ENCODE measurements at regions not wholly inside any gene's neighbourhood (a gene's known extent, or its start where the extent isn't known, plus 50 kb on each side); places are given as distances from the start of the nearest gene placed in this dataset.

DNA sequence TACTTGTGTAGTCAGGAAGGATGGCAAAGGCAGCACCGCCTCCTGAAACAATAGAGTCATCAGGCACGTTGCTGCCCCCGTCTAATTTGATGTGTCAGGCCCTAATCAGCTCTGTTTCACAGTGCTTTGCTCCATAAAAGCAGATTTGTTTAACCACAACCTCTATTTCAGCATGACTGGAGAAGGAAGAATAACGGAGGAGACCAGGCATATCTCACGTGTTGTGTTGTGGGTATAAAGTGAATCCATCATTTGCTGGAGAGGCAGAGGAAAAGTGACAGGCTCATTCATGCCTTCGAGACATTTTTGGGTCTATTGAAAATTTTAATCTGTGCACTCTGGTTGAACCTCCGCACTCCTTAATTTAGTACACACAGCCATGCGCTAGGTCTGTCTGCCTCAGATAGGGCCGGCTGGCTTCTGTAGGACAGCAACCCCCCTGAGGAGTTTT is 940.4 kb upstream of the SLC10A2 start:
- WGBS (ENCODE audit: insufficient coverage, insufficient read length): no CpG with 5 or more reads among the region's 9 CpGs

DNA sequence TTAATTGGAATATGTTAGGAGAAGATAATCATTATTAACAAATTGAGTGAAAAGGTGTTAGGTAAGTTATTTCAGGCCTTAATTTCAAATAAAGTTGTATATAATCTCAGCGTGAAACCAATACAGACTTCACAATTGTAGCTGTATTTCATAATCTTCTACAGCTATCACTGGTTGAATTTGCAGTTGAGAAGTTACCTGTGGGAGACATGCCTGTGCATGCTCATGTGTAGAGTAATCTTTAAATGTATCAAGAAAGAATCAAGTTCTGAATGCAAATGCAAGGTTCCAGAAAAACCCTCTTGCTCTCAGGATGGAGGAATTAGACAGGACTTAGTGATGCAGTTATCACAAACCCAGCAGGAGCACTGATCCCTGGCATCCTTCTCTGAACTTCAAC is 938.4 kb upstream of the SLC10A2 start:
- Histone ChIP-seq H3K36me3 (ENCODE audit: control insufficient read depth, insufficient read depth, low read length) (no peaks in the 10 kb centered on the region), H3K27ac (ENCODE audit: low read length) (no peak overlapping the region), H3K27me3 (ENCODE audit: control insufficient read depth, insufficient read depth, low read length) (no peaks in the 10 kb centered on the region), H3K9me3 (ENCODE audit: control insufficient read depth, insufficient read depth, low read length) (no peaks in the 10 kb centered on the region), H3K4me1 (ENCODE audit: control insufficient read depth, insufficient read depth, low read length) (no peaks in the 10 kb centered on the region), H3K4me3 (ENCODE audit: low read length) (no peak overlapping the region)
- no peak for DNase-seq (ENCODE audit: low read depth, low spot score)
- no CpG with 5 or more reads among the region's 1 CpG for WGBS (ENCODE audit: insufficient coverage, insufficient read length)

More for the DNA sequence above, 940.4 kb upstream of the SLC10A2 start:
- Histone ChIP-seq H3K27me3 (ENCODE audit: control insufficient read depth, insufficient read depth, low read length) (no peaks in the 10 kb centered on the region), H3K27ac (ENCODE audit: low read length) (no peak overlapping the region), H3K36me3 (ENCODE audit: control insufficient read depth, insufficient read depth, low read length) (no peaks in the 10 kb centered on the region), H3K4me3 (ENCODE audit: low read length) (no peak overlapping the region), H3K4me1 (ENCODE audit: control insufficient read depth, insufficient read depth, low read length) (no peaks in the 10 kb centered on the region), H3K9me3 (ENCODE audit: control insufficient read depth, insufficient read depth, low read length) (no peaks in the 10 kb centered on the region)
- no peak for DNase-seq (ENCODE audit: low read depth, low spot score)

DNA sequence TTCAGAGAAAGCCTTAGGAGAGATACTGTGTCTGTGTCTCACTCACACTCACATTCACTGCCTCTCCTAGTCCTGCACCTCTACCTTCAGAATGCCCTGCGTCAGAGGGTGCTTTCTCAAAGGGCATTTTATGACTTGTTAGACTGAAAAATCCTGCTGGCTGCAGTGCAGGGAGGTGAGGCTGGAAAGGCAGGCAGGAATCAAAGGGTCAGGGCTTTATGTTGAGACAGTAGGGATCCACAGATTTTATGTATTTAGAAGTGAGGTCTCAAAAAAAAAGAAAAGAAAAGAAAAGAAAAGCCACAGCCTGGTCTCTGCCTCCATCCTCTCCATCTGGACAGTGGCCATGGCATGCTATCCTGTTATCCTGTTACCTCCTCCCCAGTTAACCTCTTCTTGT is 936.0 kb upstream of the SLC10A2 start:
- no CpG with 5 or more reads among the region's 1 CpG for WGBS (ENCODE audit: insufficient coverage, insufficient read length)
- DNase-seq (ENCODE audit: low read depth, low spot score): no peak
- Histone ChIP-seq H3K27ac (ENCODE audit: low read length) (no peak overlapping the region), H3K4me1 (ENCODE audit: control insufficient read depth, insufficient read depth, low read length) (no peaks in the 10 kb centered on the region), H3K27me3 (ENCODE audit: control insufficient read depth, insufficient read depth, low read length) (no peaks in the 10 kb centered on the region), H3K4me3 (ENCODE audit: low read length) (no peak overlapping the region), H3K9me3 (ENCODE audit: control insufficient read depth, insufficient read depth, low read length) (no peaks in the 10 kb centered on the region), H3K36me3 (ENCODE audit: control insufficient read depth, insufficient read depth, low read length) (no peaks in the 10 kb centered on the region)

DNA sequence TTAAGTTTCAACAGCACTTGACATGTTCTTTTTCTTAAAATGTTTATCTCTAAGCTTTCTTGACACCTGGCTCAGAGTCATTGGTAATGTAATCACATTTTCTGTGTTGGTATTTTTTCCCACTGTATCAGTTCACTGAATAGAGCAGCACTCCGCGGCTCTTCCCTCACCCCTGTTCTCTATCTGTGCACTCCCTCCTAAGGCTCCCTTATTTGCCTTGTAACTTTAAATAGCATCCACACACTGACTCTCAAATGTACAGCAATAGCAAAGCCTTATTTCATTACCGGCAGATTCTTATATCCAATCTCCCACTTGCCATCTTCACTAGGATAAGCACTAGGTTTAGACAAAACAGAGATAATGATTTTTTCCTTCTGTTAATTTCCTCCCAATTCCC is 935.5 kb upstream of the SLC10A2 start:
- no CpG with 5 or more reads among the region's 3 CpGs for WGBS (ENCODE audit: insufficient coverage, insufficient read length)

DNA sequence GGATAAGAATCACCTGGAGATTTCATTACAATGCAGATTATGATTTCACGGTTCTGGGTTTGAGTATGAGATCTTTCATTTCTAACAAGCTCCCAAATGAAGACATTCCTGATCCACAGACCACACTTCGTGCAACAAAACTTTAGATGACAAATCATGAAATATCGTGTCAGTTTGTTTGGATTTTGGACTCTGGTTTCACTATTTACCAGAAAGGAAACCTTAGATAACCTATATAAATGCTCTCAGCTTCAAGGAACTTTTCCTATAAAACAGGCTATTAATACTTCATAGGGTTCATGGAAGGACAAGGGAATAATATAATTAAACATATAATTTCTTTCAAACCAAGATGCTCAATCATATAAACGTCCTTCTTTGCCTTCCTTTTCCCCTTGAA is 930.5 kb upstream of the SLC10A2 start:
- H3K27me3 ChIP-seq (ENCODE audit: control insufficient read depth, insufficient read depth, low read length): no peaks in the 10 kb centered on the region
- no peaks in the 10 kb centered on the region for H3K36me3 ChIP-seq (ENCODE audit: control insufficient read depth, insufficient read depth, low read length)
- H3K4me3 ChIP-seq (ENCODE audit: low read length): no peak overlapping the region
- H3K4me1 ChIP-seq (ENCODE audit: control insufficient read depth, insufficient read depth, low read length): no peaks in the 10 kb centered on the region
- no peak overlapping the region for H3K27ac ChIP-seq (ENCODE audit: low read length)
- WGBS (ENCODE audit: insufficient coverage, insufficient read length): no CpG with 5 or more reads among the region's 4 CpGs
- no peaks in the 10 kb centered on the region for H3K9me3 ChIP-seq (ENCODE audit: control insufficient read depth, insufficient read depth, low read length)
- no peak for DNase-seq (ENCODE audit: low read depth, low spot score)

More for the DNA sequence above, 935.5 kb upstream of the SLC10A2 start:
- Histone ChIP-seq H3K4me3 (ENCODE audit: low read length) (no peak overlapping the region), H3K36me3 (ENCODE audit: control insufficient read depth, insufficient read depth, low read length) (no peaks in the 10 kb centered on the region), H3K4me1 (ENCODE audit: control insufficient read depth, insufficient read depth, low read length) (no peaks in the 10 kb centered on the region), H3K27ac (ENCODE audit: low read length) (no peak overlapping the region), H3K9me3 (ENCODE audit: control insufficient read depth, insufficient read depth, low read length) (no peaks in the 10 kb centered on the region), H3K27me3 (ENCODE audit: control insufficient read depth, insufficient read depth, low read length) (no peaks in the 10 kb centered on the region)
- DNase-seq (ENCODE audit: low read depth, low spot score): no peak

DNA sequence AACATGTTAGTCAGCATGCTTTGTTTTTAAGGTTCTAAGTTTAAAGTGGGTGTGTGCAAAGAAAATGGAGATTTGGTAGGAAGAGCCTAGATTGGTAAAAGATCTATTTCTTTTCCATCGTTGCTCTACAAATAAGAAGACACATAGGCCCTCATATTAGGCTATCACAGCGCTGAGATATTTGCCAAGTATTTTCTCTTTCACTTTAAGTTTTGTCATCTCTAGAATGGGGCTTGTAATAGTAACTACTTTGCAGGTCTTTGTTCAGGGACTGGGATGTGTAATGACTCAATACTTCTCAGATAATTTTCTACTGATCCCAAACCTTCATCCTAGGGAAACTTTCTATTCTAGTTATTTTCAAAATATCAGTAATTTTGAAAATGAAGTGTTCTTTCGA is 917.7 kb upstream of the SLC10A2 start:
- no peak overlapping the region for H3K27ac ChIP-seq (ENCODE audit: low read length)
- H3K36me3 ChIP-seq (ENCODE audit: control insufficient read depth, insufficient read depth, low read length): no peaks in the 10 kb centered on the region
- H3K27me3 ChIP-seq (ENCODE audit: control insufficient read depth, insufficient read depth, low read length): no peaks in the 10 kb centered on the region
- no CpG with 5 or more reads among the region's 3 CpGs for WGBS (ENCODE audit: insufficient coverage, insufficient read length)
- H3K4me3 ChIP-seq (ENCODE audit: low read length): no peak overlapping the region
- H3K4me1 ChIP-seq (ENCODE audit: control insufficient read depth, insufficient read depth, low read length): no peaks in the 10 kb centered on the region
- H3K9me3 ChIP-seq (ENCODE audit: control insufficient read depth, insufficient read depth, low read length): no peaks in the 10 kb centered on the region
- DNase-seq (ENCODE audit: low read depth, low spot score): no peak

DNA sequence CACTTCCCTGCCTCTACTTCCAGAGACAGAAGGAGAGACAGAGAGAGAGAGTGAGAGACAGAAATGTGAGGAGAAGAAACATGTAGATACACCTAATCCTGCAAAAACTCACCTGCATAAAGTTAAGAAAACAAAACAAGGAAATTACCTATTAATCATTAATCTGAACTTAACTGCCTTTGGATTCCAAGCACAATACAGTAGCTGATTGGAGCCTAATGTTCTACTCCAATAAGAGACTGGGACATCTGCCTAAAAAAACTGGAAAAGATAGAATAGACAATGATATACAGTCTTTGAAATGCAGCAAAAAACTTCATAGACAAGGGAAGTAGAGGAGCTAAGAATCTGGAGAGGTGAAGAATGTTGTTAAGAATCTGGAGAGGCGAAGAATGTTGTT is 910.2 kb upstream of the SLC10A2 start:
- no peaks in the 10 kb centered on the region for H3K36me3 ChIP-seq (ENCODE audit: control insufficient read depth, insufficient read depth, low read length)
- WGBS (ENCODE audit: insufficient coverage, insufficient read length): no CpG with 5 or more reads among the region's 1 CpG

DNA sequence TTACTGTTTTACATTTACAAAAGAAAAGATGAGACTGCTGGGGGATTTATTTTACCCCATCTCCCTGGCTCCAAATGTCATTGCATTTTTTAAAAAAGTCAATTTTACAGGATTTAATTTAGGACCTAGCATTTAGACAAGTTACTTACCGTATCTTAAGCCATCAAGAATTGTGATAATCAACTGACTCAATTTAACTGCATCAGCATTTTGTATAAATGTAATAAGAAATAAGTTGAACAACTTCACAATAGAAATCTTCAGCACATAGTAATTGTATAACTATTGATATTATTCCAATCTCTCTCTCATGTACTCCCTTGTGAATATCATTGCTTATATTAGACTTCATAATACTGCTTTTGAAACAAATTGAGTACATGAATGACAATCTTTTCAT is 907.5 kb upstream of the SLC10A2 start:
- Histone ChIP-seq H3K27me3 (ENCODE audit: control insufficient read depth, insufficient read depth, low read length) (no peaks in the 10 kb centered on the region), H3K4me1 (ENCODE audit: control insufficient read depth, insufficient read depth, low read length) (no peaks in the 10 kb centered on the region), H3K27ac (ENCODE audit: low read length) (no peak overlapping the region), H3K4me3 (ENCODE audit: low read length) (no peak overlapping the region), H3K36me3 (ENCODE audit: control insufficient read depth, insufficient read depth, low read length) (no peaks in the 10 kb centered on the region), H3K9me3 (ENCODE audit: control insufficient read depth, insufficient read depth, low read length) (no peaks in the 10 kb centered on the region)
- no CpG with 5 or more reads among the region's 1 CpG for WGBS (ENCODE audit: insufficient coverage, insufficient read length)
- no peak for DNase-seq (ENCODE audit: low read depth, low spot score)

More for the DNA sequence above, 910.2 kb upstream of the SLC10A2 start:
- no peaks in the 10 kb centered on the region for H3K27me3 ChIP-seq (ENCODE audit: control insufficient read depth, insufficient read depth, low read length)
- no peak for DNase-seq (ENCODE audit: low read depth, low spot score)
- H3K27ac ChIP-seq (ENCODE audit: low read length): no peak overlapping the region
- H3K4me3 ChIP-seq (ENCODE audit: low read length): no peak overlapping the region
- no peaks in the 10 kb centered on the region for H3K9me3 ChIP-seq (ENCODE audit: control insufficient read depth, insufficient read depth, low read length)
- H3K4me1 ChIP-seq (ENCODE audit: control insufficient read depth, insufficient read depth, low read length): no peaks in the 10 kb centered on the region

DNA sequence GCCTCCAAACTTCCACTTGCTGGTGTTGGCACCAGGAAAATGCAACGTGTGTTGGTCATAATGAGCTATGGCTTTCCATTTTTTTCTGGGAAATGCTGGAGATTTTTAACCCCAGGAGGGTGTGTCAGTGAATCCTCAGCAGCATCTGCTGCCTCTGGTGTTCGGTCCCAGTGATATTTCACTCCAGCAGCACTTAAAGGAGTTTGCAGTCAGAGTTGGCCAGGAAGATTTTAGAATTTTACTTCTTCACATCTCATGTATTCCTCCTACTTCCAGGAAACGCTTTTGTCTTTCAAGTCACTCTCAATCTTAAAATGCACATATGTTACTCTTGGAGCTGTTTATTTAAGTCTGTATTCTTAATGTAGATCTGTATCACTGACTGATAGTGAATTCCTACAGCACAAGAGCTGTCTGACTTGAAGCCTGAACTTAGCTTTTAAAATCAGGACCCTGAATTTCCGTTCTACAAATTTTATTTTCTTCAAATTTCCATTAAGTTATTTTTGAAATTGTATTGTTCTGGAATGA is 903.4 kb upstream of the SLC10A2 start:
- Histone ChIP-seq H3K27ac (ENCODE audit: low read length) (no peak overlapping the region), H3K36me3 (ENCODE audit: control insufficient read depth, insufficient read depth, low read length) (no peaks in the 10 kb centered on the region), H3K4me1 (ENCODE audit: control insufficient read depth, insufficient read depth, low read length) (no peaks in the 10 kb centered on the region), H3K4me3 (ENCODE audit: low read length) (no peak overlapping the region), H3K27me3 (ENCODE audit: control insufficient read depth, insufficient read depth, low read length) (no peaks in the 10 kb centered on the region), H3K9me3 (ENCODE audit: control insufficient read depth, insufficient read depth, low read length) (no peaks in the 10 kb centered on the region)
- DNase-seq (ENCODE audit: low read depth, low spot score): no peak
- no CpG with 5 or more reads among the region's 4 CpGs for WGBS (ENCODE audit: insufficient coverage, insufficient read length)

DNA sequence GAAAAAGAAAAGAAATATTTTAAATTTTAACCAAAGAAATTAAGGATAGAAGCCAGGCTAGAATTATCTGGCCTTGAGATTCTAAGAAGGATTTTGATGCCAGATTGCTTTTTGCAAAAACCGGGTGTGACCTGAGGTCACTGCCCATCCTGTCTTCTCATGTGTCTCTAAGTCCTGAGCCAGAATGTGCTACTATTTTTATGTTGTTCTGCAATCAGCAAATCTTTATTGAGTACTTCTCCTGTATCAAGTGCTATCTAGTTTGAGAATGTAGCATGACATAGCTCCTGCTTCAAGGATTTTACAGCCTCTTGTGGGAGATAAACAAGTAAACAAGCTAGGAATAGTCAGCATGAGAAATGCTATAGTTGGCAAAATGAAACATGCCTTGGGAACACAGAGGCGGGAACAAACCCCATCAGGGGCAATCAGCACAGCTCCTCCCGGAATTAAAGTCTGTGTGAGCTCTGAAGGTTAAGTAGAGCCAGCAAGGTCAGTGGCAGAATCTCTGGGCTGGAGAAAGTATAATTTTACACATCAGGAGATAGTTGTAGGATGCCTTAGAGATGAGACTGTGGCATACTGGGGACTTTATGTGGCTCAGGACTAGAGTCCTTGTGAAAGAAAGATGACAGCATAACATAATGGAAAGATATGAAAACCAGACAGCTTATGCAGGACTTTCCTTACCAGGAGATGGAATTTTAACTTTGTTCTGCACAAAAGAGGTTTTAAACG is 899.5 kb upstream of the SLC10A2 start:
- Histone ChIP-seq H3K9me3 (ENCODE audit: control insufficient read depth, insufficient read depth, low read length) (no peaks in the 10 kb centered on the region), H3K4me1 (ENCODE audit: control insufficient read depth, insufficient read depth, low read length) (no peaks in the 10 kb centered on the region), H3K4me3 (ENCODE audit: low read length) (no peak overlapping the region), H3K36me3 (ENCODE audit: control insufficient read depth, insufficient read depth, low read length) (no peaks in the 10 kb centered on the region), H3K27me3 (ENCODE audit: control insufficient read depth, insufficient read depth, low read length) (no peaks in the 10 kb centered on the region), H3K27ac (ENCODE audit: low read length) (no peak overlapping the region)
- no peak for DNase-seq (ENCODE audit: low read depth, low spot score)
- no CpG with 5 or more reads among the region's 4 CpGs for WGBS (ENCODE audit: insufficient coverage, insufficient read length)

DNA sequence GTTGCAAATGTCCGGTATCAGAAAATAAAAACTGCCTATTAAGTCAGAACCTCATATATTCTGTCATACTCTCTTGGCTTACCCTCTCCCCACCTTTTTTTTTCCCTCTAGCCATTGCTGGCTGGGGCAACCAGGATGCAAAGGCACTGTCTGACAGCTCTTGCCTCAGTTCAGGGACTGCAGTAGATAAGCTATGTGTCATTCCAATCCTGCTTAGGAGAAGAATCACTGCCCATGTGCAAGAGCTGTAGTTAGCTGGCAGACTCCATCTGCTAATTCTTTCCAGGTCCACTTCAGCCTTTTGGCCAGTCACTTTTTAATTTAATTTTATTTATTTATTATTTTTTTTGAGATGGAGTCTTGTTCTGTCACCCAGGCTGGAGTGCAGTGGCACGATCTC is 895.6 kb upstream of the SLC10A2 start:
- Histone ChIP-seq H3K27me3 (ENCODE audit: control insufficient read depth, insufficient read depth, low read length) (no peaks in the 10 kb centered on the region), H3K9me3 (ENCODE audit: control insufficient read depth, insufficient read depth, low read length) (no peaks in the 10 kb centered on the region), H3K4me3 (ENCODE audit: low read length) (no peak overlapping the region), H3K36me3 (ENCODE audit: control insufficient read depth, insufficient read depth, low read length) (no peaks in the 10 kb centered on the region), H3K4me1 (ENCODE audit: control insufficient read depth, insufficient read depth, low read length) (no peaks in the 10 kb centered on the region), H3K27ac (ENCODE audit: low read length) (no peak overlapping the region)
- no CpG with 5 or more reads among the region's 2 CpGs for WGBS (ENCODE audit: insufficient coverage, insufficient read length)
- DNase-seq (ENCODE audit: low read depth, low spot score): no peak

All from iPS DF 6.9 (cell line).